Anterior cingulate cortex (tissue), 58 donors: ENCODE measurements at regions not wholly inside any gene's neighbourhood (a gene's known extent, or its start where the extent isn't known, plus 50 kb on each side); places are given as distances from the start of the nearest gene placed in this dataset.

Source experiments
- DNase-seq, 58 donors: peaks; one replicate each; lab custom pipeline; 2025; lab: John Stamatoyannopoulos, UW

GRCh38 chr11:43012606-43013005 is 299.2 kb upstream of the API5 start:
- DNase-seq: peak in 1 of 58 donors; percentile 2

- DNase-seq: peak in 3 of 58 donors; percentile 3 to 5 (median 4)
Observed at GRCh38 chr11:43021466-43021865, 290.3 kb upstream of the API5 start.

GRCh38 chr11:43034341-43034740 is 277.5 kb upstream of the API5 start:
- no peak for DNase-seq

- no peak for DNase-seq
Observed at GRCh38 chr11:43035086-43035485, 276.7 kb upstream of the API5 start.

- peak in 1 of 58 donors; percentile 8 for DNase-seq
Observed at GRCh38 chr11:43053638-43054412, 258.0 kb upstream of the API5 start.

GRCh38 chr11:43067681-43068080 is 244.1 kb upstream of the API5 start:
- DNase-seq: no peak

- DNase-seq: no peak
Observed at GRCh38 chr11:43071338-43071737, 240.5 kb upstream of the API5 start.

- DNase-seq: no peak
Observed at GRCh38 chr11:43072096-43072495, 239.7 kb upstream of the API5 start.

GRCh38 chr11:43072911-43073310 is 238.9 kb upstream of the API5 start:
- no peak for DNase-seq

GRCh38 chr11:43074810-43075209 is 237.0 kb upstream of the API5 start:
- no peak for DNase-seq

GRCh38 chr11:43101113-43101512 is 210.7 kb upstream of the API5 start:
- DNase-seq: no peak

GRCh38 chr11:43116071-43116470 is 195.7 kb upstream of the API5 start:
- no peak for DNase-seq

GRCh38 chr11:43119275-43119970 is 192.4 kb upstream of the API5 start:
- no peak for DNase-seq

GRCh38 chr11:43122546-43122945 is 189.2 kb upstream of the API5 start:
- no peak for DNase-seq

- DNase-seq: no peak
Observed at GRCh38 chr11:43123443-43123842, 188.4 kb upstream of the API5 start.

- no peak for DNase-seq
Observed at GRCh38 chr11:43124272-43124935, 187.4 kb upstream of the API5 start.

- no peak for DNase-seq
Observed at GRCh38 chr11:43129329-43129728, 182.5 kb upstream of the API5 start.

- peak in 43 of 58 donors; percentile 1 to 69 (median 16) for DNase-seq
Observed at GRCh38 chr11:43130616-43131015, 181.2 kb upstream of the API5 start.

GRCh38 chr11:43135966-43136534 is 175.7 kb upstream of the API5 start:
- DNase-seq: no peak

GRCh38 chr11:43138621-43139140 is 173.1 kb upstream of the API5 start:
- no peak for DNase-seq

- DNase-seq: no peak
Observed at GRCh38 chr11:43145653-43146052, 166.1 kb upstream of the API5 start.
